Activated naive CD4-positive, alpha-beta T cell treated with anti-CD3 and anti-CD28 coated beads, Interleukin-2, amount 10 ng/mL, durations not matched to agents 7 days and 5 days (primary cell): ENCODE measurements at regions not wholly inside any gene's neighbourhood (a gene's known extent, or its start where the extent isn't known, plus 50 kb on each side); places are given as distances from the start of the nearest gene placed in this dataset.

Experiments
- CTCF ChIA-PET: fragments of 350-600 bp; sonication (Branson Sonifier 250); formaldehyde crosslinking; loops from one replicate; lab custom pipeline; 2021; ENCODE audit warnings: antibody characterized with exemption; lab: Charles Lee
- DNase-seq: peaks from one replicate; pipeline ENCODE4 v3.0.0-alpha.2; 2020
- H3K27ac Mint-ChIP-seq: one replicate; pipeline ENCODE4 v1.8.0; 2021; ENCODE audit warnings: mild to moderate bottlenecking, moderate library complexity, mixed read lengths
- H3K27me3 Mint-ChIP-seq: one replicate; pipeline ENCODE4 v1.8.0; 2021; ENCODE audit warnings: mild to moderate bottlenecking, mixed read lengths
- H3K36me3 Mint-ChIP-seq: one replicate; pipeline ENCODE4 v1.8.0; 2021; ENCODE audit warnings: mixed read lengths
- H3K4me1 Mint-ChIP-seq: one replicate; pipeline ENCODE4 v1.8.0; 2021; ENCODE audit warnings: mixed read lengths
- H3K4me3 Mint-ChIP-seq: one replicate; pipeline ENCODE4 v1.8.0; 2021; ENCODE audit warnings: mild to moderate bottlenecking, moderate library complexity, mixed read lengths
- H3K9me3 Mint-ChIP-seq: one replicate; pipeline ENCODE4 v1.8.0; 2021; ENCODE audit warnings: mixed read lengths

GRCh38 chr18:78692105-78692504, 287.5 kb upstream of the SALL3 start:
- Mint-ChIP-seq H3K4me1 (no peaks in the 10 kb centered on the region), H3K27me3 (peaks cover 3% of the 10 kb centered on the region), H3K27ac (no peak overlapping the region), H3K36me3 (no peaks in the 10 kb centered on the region), H3K4me3 (no peak overlapping the region), H3K9me3 (no peaks in the 10 kb centered on the region)
- no peak for DNase-seq
- CTCF ChIA-PET, result no interaction called here

- DNase-seq, result no peak
- Mint-ChIP-seq H3K4me3 (no peak overlapping the region), H3K27me3 (peaks cover 3% of the 10 kb centered on the region), H3K4me1 (no peaks in the 10 kb centered on the region), H3K36me3 (no peaks in the 10 kb centered on the region), H3K9me3 (peaks cover 3% of the 10 kb centered on the region), H3K27ac (no peak overlapping the region)
- CTCF ChIA-PET, result no interaction called here
Measured at GRCh38 chr18:78693429-78693828, 286.2 kb upstream of the SALL3 start.

- no peak overlapping the region for H3K4me3 Mint-ChIP-seq
- no peaks in the 10 kb centered on the region for H3K4me1 Mint-ChIP-seq
- CTCF ChIA-PET, result no interaction called here
- no peaks in the 10 kb centered on the region for H3K36me3 Mint-ChIP-seq
- peaks cover 3% of the 10 kb centered on the region for H3K27me3 Mint-ChIP-seq
- H3K27ac Mint-ChIP-seq, result no peak overlapping the region
- no peak for DNase-seq
- H3K9me3 Mint-ChIP-seq, result peaks cover 3% of the 10 kb centered on the region
Measured at GRCh38 chr18:78696698-78697435, 282.8 kb upstream of the SALL3 start.

GRCh38 chr18:78697446-78697845, 282.2 kb upstream of the SALL3 start:
- H3K27me3 Mint-ChIP-seq, result peaks cover 3% of the 10 kb centered on the region
- no peaks in the 10 kb centered on the region for H3K36me3 Mint-ChIP-seq
- CTCF ChIA-PET, result no interaction called here

GRCh38 chr18:78698914-78699313, 280.7 kb upstream of the SALL3 start:
- H3K27me3 Mint-ChIP-seq, result peaks cover 3% of the 10 kb centered on the region
- no peak overlapping the region for H3K27ac Mint-ChIP-seq
- H3K9me3 Mint-ChIP-seq, result peaks cover 7% of the 10 kb centered on the region
- H3K4me3 Mint-ChIP-seq, result no peak overlapping the region
- CTCF ChIA-PET, result no interaction called here
- DNase-seq, result no peak
- no peaks in the 10 kb centered on the region for H3K36me3 Mint-ChIP-seq
- no peaks in the 10 kb centered on the region for H3K4me1 Mint-ChIP-seq

More at GRCh38 chr18:78697446-78697845, 282.2 kb upstream of the SALL3 start:
- DNase-seq, result no peak
- no peak overlapping the region for H3K27ac Mint-ChIP-seq
- H3K4me1 Mint-ChIP-seq, result no peaks in the 10 kb centered on the region
- H3K9me3 Mint-ChIP-seq, result peaks cover 3% of the 10 kb centered on the region
- no peak overlapping the region for H3K4me3 Mint-ChIP-seq

GRCh38 chr18:78699499-78699898, 280.1 kb upstream of the SALL3 start:
- H3K9me3 Mint-ChIP-seq, result peaks cover 8% of the 10 kb centered on the region
- CTCF ChIA-PET, result no interaction called here
- H3K36me3 Mint-ChIP-seq, result no peaks in the 10 kb centered on the region
- no peaks in the 10 kb centered on the region for H3K4me1 Mint-ChIP-seq
- DNase-seq, result no peak
- H3K4me3 Mint-ChIP-seq, result no peak overlapping the region
- no peak overlapping the region for H3K27ac Mint-ChIP-seq
- peaks cover 3% of the 10 kb centered on the region for H3K27me3 Mint-ChIP-seq

GRCh38 chr18:78701771-78702396, 277.7 kb upstream of the SALL3 start:
- Mint-ChIP-seq H3K9me3 (peaks cover 14% of the 10 kb centered on the region), H3K36me3 (no peaks in the 10 kb centered on the region), H3K4me1 (no peaks in the 10 kb centered on the region), H3K27ac (no peak overlapping the region), H3K4me3 (no peak overlapping the region), H3K27me3 (no peaks in the 10 kb centered on the region)
- CTCF ChIA-PET, result no interaction called here
- DNase-seq, result no peak

GRCh38 chr18:78703291-78703690, 276.3 kb upstream of the SALL3 start:
- Mint-ChIP-seq H3K4me3 (no peak overlapping the region), H3K27me3 (no peaks in the 10 kb centered on the region), H3K9me3 (peaks cover 14% of the 10 kb centered on the region), H3K4me1 (no peaks in the 10 kb centered on the region), H3K36me3 (no peaks in the 10 kb centered on the region), H3K27ac (no peak overlapping the region)
- DNase-seq, result no peak
- CTCF ChIA-PET, result no interaction called here

GRCh38 chr18:78704971-78705461, 274.6 kb upstream of the SALL3 start:
- Mint-ChIP-seq H3K27me3 (no peaks in the 10 kb centered on the region), H3K4me1 (no peaks in the 10 kb centered on the region), H3K36me3 (no peaks in the 10 kb centered on the region), H3K27ac (no peak overlapping the region), H3K9me3 (peaks cover 19% of the 10 kb centered on the region), H3K4me3 (no peak overlapping the region)
- CTCF ChIA-PET, result no interaction called here
- DNase-seq, result no peak

- Mint-ChIP-seq H3K9me3 (peaks cover 14% of the 10 kb centered on the region), H3K27ac (no peak overlapping the region), H3K4me1 (no peaks in the 10 kb centered on the region), H3K4me3 (no peak overlapping the region), H3K36me3 (no peaks in the 10 kb centered on the region), H3K27me3 (no peaks in the 10 kb centered on the region)
- CTCF ChIA-PET, result no interaction called here
- DNase-seq, result no peak
Measured at GRCh38 chr18:78709261-78709809, 270.3 kb upstream of the SALL3 start.

GRCh38 chr18:78711316-78711715, 268.3 kb upstream of the SALL3 start:
- DNase-seq, result no peak
- H3K4me1 Mint-ChIP-seq, result no peaks in the 10 kb centered on the region
- H3K4me3 Mint-ChIP-seq, result no peak overlapping the region
- no peak overlapping the region for H3K27ac Mint-ChIP-seq
- no peaks in the 10 kb centered on the region for H3K27me3 Mint-ChIP-seq
- no peaks in the 10 kb centered on the region for H3K36me3 Mint-ChIP-seq
- peaks cover 11% of the 10 kb centered on the region for H3K9me3 Mint-ChIP-seq
- CTCF ChIA-PET, result no interaction called here

- no peaks in the 10 kb centered on the region for H3K27me3 Mint-ChIP-seq
- H3K27ac Mint-ChIP-seq, result no peak overlapping the region
- no peak for DNase-seq
- H3K4me3 Mint-ChIP-seq, result no peak overlapping the region
- no peaks in the 10 kb centered on the region for H3K36me3 Mint-ChIP-seq
- H3K4me1 Mint-ChIP-seq, result no peaks in the 10 kb centered on the region
- CTCF ChIA-PET, result no interaction called here
- peaks cover 8% of the 10 kb centered on the region for H3K9me3 Mint-ChIP-seq
Measured at GRCh38 chr18:78711971-78712370, 267.6 kb upstream of the SALL3 start.

GRCh38 chr18:78713069-78713468, 266.5 kb upstream of the SALL3 start:
- no peak overlapping the region for H3K4me3 Mint-ChIP-seq
- H3K4me1 Mint-ChIP-seq, result no peaks in the 10 kb centered on the region
- DNase-seq, result no peak
- no peaks in the 10 kb centered on the region for H3K36me3 Mint-ChIP-seq
- CTCF ChIA-PET, result no interaction called here
- no peaks in the 10 kb centered on the region for H3K27me3 Mint-ChIP-seq
- H3K27ac Mint-ChIP-seq, result no peak overlapping the region
- peaks cover 7% of the 10 kb centered on the region for H3K9me3 Mint-ChIP-seq

- Mint-ChIP-seq H3K9me3 (peaks cover 3% of the 10 kb centered on the region), H3K36me3 (no peaks in the 10 kb centered on the region), H3K4me3 (no peak overlapping the region), H3K27ac (no peak overlapping the region), H3K27me3 (no peaks in the 10 kb centered on the region), H3K4me1 (no peaks in the 10 kb centered on the region)
- CTCF ChIA-PET, result no interaction called here
- no peak for DNase-seq
Measured at GRCh38 chr18:78713726-78714125, 265.9 kb upstream of the SALL3 start.

GRCh38 chr18:78716022-78716421, 263.6 kb upstream of the SALL3 start:
- Mint-ChIP-seq H3K27ac (no peak overlapping the region), H3K9me3 (peaks cover 2% of the 10 kb centered on the region), H3K4me1 (no peaks in the 10 kb centered on the region), H3K4me3 (no peak overlapping the region), H3K36me3 (no peaks in the 10 kb centered on the region), H3K27me3 (peaks cover 5% of the 10 kb centered on the region)
- no peak for DNase-seq
- CTCF ChIA-PET, result no interaction called here
